Keratinocyte (primary cell): ENCODE measurements at regions not wholly inside any gene's neighbourhood (a gene's known extent, or its start where the extent isn't known, plus 50 kb on each side); places are given as distances from the start of the nearest gene placed in this dataset.

Experiments used
- DNase-seq: peaks from one replicate; pipeline ENCODE4 v3.0.0-alpha.2; 2011; ENCODE audit warnings: low read depth, missing footprints, low spot score
- FAIRE-seq: peaks from 2 replicates; lab custom pipeline; 2011; peaks lifted over from hg19 to GRCh38; lab: Jason Lieb, UNC
- H2AFZ ChIP-seq: 2 replicates; pipeline ENCODE4 v1.6.0; 2012; ENCODE audit warnings: low read length, control low read depth, inconsistent platforms; ENCODE audit not compliant: control insufficient read depth
- H3K27ac ChIP-seq: 2 replicates; pipeline ENCODE4 v1.5.1; 2011; ENCODE audit warnings: low read length; ENCODE audit not compliant: control insufficient read depth, insufficient read depth
- H3K27me3 ChIP-seq: 3 replicates; pipeline ENCODE4 v1.6.0; 2011; ENCODE audit warnings: low read length; ENCODE audit not compliant: control insufficient read depth, insufficient read depth; ENCODE audit errors: extremely low read depth
- H3K36me3 ChIP-seq, 2 experiments: 2 replicates in 1 of 2; 3 replicates in 1 of 2; pipeline ENCODE4 v1.5.1; 2011; ENCODE audit warnings: low read length in 2 of 2, mild to moderate bottlenecking in 1 of 2; ENCODE audit not compliant: control insufficient read depth in 2 of 2, insufficient read depth in 2 of 2; ENCODE audit errors: extremely low read depth in 1 of 2
- H3K4me1 ChIP-seq: 3 replicates; pipeline ENCODE4 v1.5.1; 2011; ENCODE audit warnings: low read length; ENCODE audit not compliant: control insufficient read depth, insufficient read depth; ENCODE audit errors: extremely low read depth
- H3K4me2 ChIP-seq: 3 replicates; pipeline ENCODE4 v1.6.0; 2011; ENCODE audit warnings: low read depth, low read length; ENCODE audit not compliant: control insufficient read depth, insufficient read depth; ENCODE audit errors: extremely low read depth
- H3K4me3 ChIP-seq, 3 experiments: fragments of 200-600 bp in 1 of 3; sonication (generic) in 1 of 3; 2 replicates in 2 of 3; 3 replicates in 1 of 3; pipeline ENCODE4 v1.5.1; 2011 to 2016; ENCODE audit warnings: low read length in 3 of 3, mild to moderate bottlenecking in 3 of 3, control low read depth in 2 of 3, inconsistent platforms in 1 of 3, low read depth in 1 of 3, mixed read lengths in 1 of 3, mixed run types in 1 of 3, moderate library complexity in 1 of 3; ENCODE audit not compliant: control insufficient read depth in 2 of 3, insufficient read depth in 2 of 3; ENCODE audit errors: extremely low read depth in 1 of 3
- H3K79me2 ChIP-seq: 2 replicates; pipeline ENCODE4 v1.6.0; 2012; ENCODE audit warnings: low read length; ENCODE audit not compliant: control insufficient read depth, insufficient read depth
- H3K9ac ChIP-seq: 3 replicates; pipeline ENCODE4 v1.6.0; 2011; ENCODE audit warnings: low read length; ENCODE audit not compliant: control insufficient read depth, insufficient read depth; ENCODE audit errors: extremely low read depth
- H3K9me1 ChIP-seq: 3 replicates; pipeline ENCODE4 v1.6.0; 2011; ENCODE audit warnings: low read length; ENCODE audit not compliant: control insufficient read depth, insufficient read depth; ENCODE audit errors: extremely low read depth
- H3K9me3 ChIP-seq: 2 replicates; pipeline ENCODE4 v1.5.1; 2012; ENCODE audit warnings: low read depth, low read length; ENCODE audit not compliant: control insufficient read depth
- H4K20me1 ChIP-seq: 3 replicates; pipeline ENCODE4 v1.6.0; 2011; ENCODE audit warnings: low read length; ENCODE audit not compliant: control insufficient read depth, insufficient read depth; ENCODE audit errors: extremely low read depth
- CTCF ChIP-seq, 3 experiments: IDR thresholded peaks in 1 of 3; conservative IDR thresholded peaks in 1 of 3; optimal IDR thresholded peaks in 1 of 3; 2 replicates in 2 of 3; 3 replicates in 1 of 3; pipeline versions ENCODE3 to v1.5.1; 2011; ENCODE audit warnings: low read length in 3 of 3, mild to moderate bottlenecking in 3 of 3, moderate library complexity in 2 of 3, control low read depth in 1 of 3, inconsistent platforms in 1 of 3; ENCODE audit not compliant: insufficient read depth in 2 of 3; ENCODE audit errors: extremely low read depth in 1 of 3
- EZH2 ChIP-seq: IDR thresholded peaks from one replicate; pipeline ENCODE4 v1.6.1; 2012; ENCODE audit warnings: inconsistent platforms, mild to moderate bottlenecking, low read length, moderate library complexity
- dilution Hi-C: fragments of 300-500 bp; cut with MboI; formaldehyde crosslinking; loops from one replicate; pipeline ENCODE4 v1.7.0; 2020; ENCODE audit warnings: low sequenced_read_pairs; ENCODE audit not compliant: extremely low pct_ligation_motif_present

DNA sequence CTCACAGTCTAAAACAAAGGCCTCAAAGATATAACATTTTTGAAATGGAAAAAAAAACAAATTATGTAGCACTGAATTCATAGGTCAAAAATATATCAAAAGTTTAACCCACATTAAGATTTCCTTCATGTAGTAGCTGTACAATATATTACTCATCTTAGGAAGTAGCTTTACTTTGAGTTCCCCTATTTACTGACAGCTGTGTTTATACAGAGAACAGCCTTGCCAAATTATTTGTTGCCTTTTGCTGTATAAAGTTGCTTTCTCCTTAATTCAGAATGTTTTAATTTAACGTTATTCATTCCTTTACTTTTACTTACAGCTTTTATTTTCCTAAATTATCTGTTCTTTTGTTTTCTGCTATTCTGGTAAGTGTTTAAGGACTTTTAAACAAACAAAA is 181.0 kb downstream of the COL12A1 start:
- Histone ChIP-seq H3K4me3 (no peak overlapping the region), H3K36me3 (no peaks in the 10 kb centered on the region), H3K9ac (no peak overlapping the region), H3K27me3 (no peaks in the 10 kb centered on the region), H3K4me1 (peaks cover 3% of the 10 kb centered on the region), H3K27ac (no peak overlapping the region), H4K20me1 (no peaks in the 10 kb centered on the region), H3K9me1 (no peaks in the 10 kb centered on the region), H2AFZ (no peak overlapping the region), H3K4me2 (no peak overlapping the region), H3K9me3 (no peaks in the 10 kb centered on the region), H3K79me2 (no peaks in the 10 kb centered on the region)
- dilution Hi-C loops = no loop called here
- TF ChIP-seq CTCF (optimal IDR thresholded peaks at IDR 0.05 in 1 of 3, IDR thresholded peaks at IDR 0.05 in 1 of 3, conservative IDR thresholded peaks at IDR 0.05 in 1 of 3; ENCODE audit: extremely low read depth in 1 of 3, insufficient read depth in 2 of 3, low read length in 3 of 3) = no peak
- TF ChIP-seq EZH2 = no peak
- no peak for FAIRE-seq
- DNase-seq = no peak

- dilution Hi-C loops = no loop called here
- H3K27ac ChIP-seq = no peak overlapping the region
- H3K4me2 ChIP-seq = no peak overlapping the region
- no peak overlapping the region for H2AFZ ChIP-seq
- DNase-seq (no peak), FAIRE-seq (peak; percentile 20)
- H4K20me1 ChIP-seq = no peaks in the 10 kb centered on the region
- peaks cover 3% of the 10 kb centered on the region for H3K4me1 ChIP-seq
- no peaks in the 10 kb centered on the region for H3K36me3 ChIP-seq
- H3K27me3 ChIP-seq = no peaks in the 10 kb centered on the region
- TF ChIP-seq EZH2 (no peak), CTCF (optimal IDR thresholded peaks at IDR 0.05 in 1 of 3, IDR thresholded peaks at IDR 0.05 in 1 of 3, conservative IDR thresholded peaks at IDR 0.05 in 1 of 3; ENCODE audit: extremely low read depth in 1 of 3, insufficient read depth in 2 of 3, low read length in 3 of 3) (no peak)
- no peak overlapping the region for H3K9ac ChIP-seq
- H3K9me1 ChIP-seq = no peaks in the 10 kb centered on the region
- no peak overlapping the region for H3K4me3 ChIP-seq
- H3K9me3 ChIP-seq = no peaks in the 10 kb centered on the region
- H3K79me2 ChIP-seq = no peaks in the 10 kb centered on the region
Measured at GRCh38 chr6:75023634-75024033, 182.2 kb downstream of the COL12A1 start.
